ENCODE measurements at regions not wholly inside any gene's neighbourhood (a gene's known extent, or its start where the extent isn't known, plus 50 kb on each side); places are given as distances from the start of the nearest gene placed in this dataset.

GRCh38 chr7:123314886-123315285 lies 115.1 kb upstream of the SLC13A1 start:
- no peak overlapping the region for H3K4me3 ChIP-seq (ENCODE audit: insufficient read depth, low read length)
- no peaks in the 10 kb centered on the region for H3K4me1 ChIP-seq (ENCODE audit: insufficient read depth, low read length)
- no peaks in the 10 kb centered on the region for H3K27me3 ChIP-seq (ENCODE audit: insufficient read depth, low read length)
- H3K27ac ChIP-seq (ENCODE audit: low read depth, low read length): no peak overlapping the region
- TF ChIP-seq CTCF (IDR thresholded peaks at IDR 0.05; ENCODE audit: extremely low read depth, low read depth, low read length): no peak
- H3K79me2 ChIP-seq (ENCODE audit: insufficient read depth, low read length): no peaks in the 10 kb centered on the region
- no peaks in the 10 kb centered on the region for H3K9me3 ChIP-seq (ENCODE audit: low read depth, low read length)
- DNase-seq (ENCODE audit: insufficient read length, low spot score, missing footprints): no peak
- H4K20me1 ChIP-seq (ENCODE audit: insufficient read depth, low read length): no peaks in the 10 kb centered on the region
- no peak overlapping the region for H2AFZ ChIP-seq (ENCODE audit: low read length)
- no peaks in the 10 kb centered on the region for H3K36me3 ChIP-seq (ENCODE audit: insufficient read depth, low read length)
- H3K4me2 ChIP-seq (ENCODE audit: insufficient read depth, low read length): no peak overlapping the region

GRCh38 chr7:123308254-123308951 lies 108.6 kb upstream of the SLC13A1 start:
- no peak overlapping the region for H3K4me2 ChIP-seq (ENCODE audit: insufficient read depth, low read length)
- DNase-seq (ENCODE audit: insufficient read length, low spot score, missing footprints): no peak
- H3K4me3 ChIP-seq (ENCODE audit: insufficient read depth, low read length): no peak overlapping the region
- no peaks in the 10 kb centered on the region for H4K20me1 ChIP-seq (ENCODE audit: insufficient read depth, low read length)
- no peak overlapping the region for H3K27ac ChIP-seq (ENCODE audit: low read depth, low read length)
- H3K79me2 ChIP-seq (ENCODE audit: insufficient read depth, low read length): no peaks in the 10 kb centered on the region
- H3K4me1 ChIP-seq (ENCODE audit: insufficient read depth, low read length): no peaks in the 10 kb centered on the region
- no peaks in the 10 kb centered on the region for H3K27me3 ChIP-seq (ENCODE audit: insufficient read depth, low read length)
- no peaks in the 10 kb centered on the region for H3K9me3 ChIP-seq (ENCODE audit: low read depth, low read length)
- H3K36me3 ChIP-seq (ENCODE audit: insufficient read depth, low read length): no peaks in the 10 kb centered on the region
- no peak for TF ChIP-seq CTCF (IDR thresholded peaks at IDR 0.05; ENCODE audit: extremely low read depth, low read depth, low read length)
- H2AFZ ChIP-seq (ENCODE audit: low read length): no peak overlapping the region

- Histone ChIP-seq H3K4me2 (ENCODE audit: insufficient read depth, low read length) (no peak overlapping the region), H3K27ac (ENCODE audit: low read depth, low read length) (no peak overlapping the region), H4K20me1 (ENCODE audit: insufficient read depth, low read length) (no peaks in the 10 kb centered on the region), H3K79me2 (ENCODE audit: insufficient read depth, low read length) (no peaks in the 10 kb centered on the region), H3K27me3 (ENCODE audit: insufficient read depth, low read length) (no peaks in the 10 kb centered on the region), H2AFZ (ENCODE audit: low read length) (no peak overlapping the region), H3K36me3 (ENCODE audit: insufficient read depth, low read length) (no peaks in the 10 kb centered on the region), H3K9me3 (ENCODE audit: low read depth, low read length) (no peaks in the 10 kb centered on the region), H3K4me3 (ENCODE audit: insufficient read depth, low read length) (no peak overlapping the region), H3K4me1 (ENCODE audit: insufficient read depth, low read length) (no peaks in the 10 kb centered on the region)
- no peak for TF ChIP-seq CTCF (IDR thresholded peaks at IDR 0.05; ENCODE audit: extremely low read depth, low read depth, low read length)
- DNase-seq (ENCODE audit: insufficient read length, low spot score, missing footprints): no peak
Measured at GRCh38 chr7:123305840-123306375, 106.1 kb upstream of the SLC13A1 start.

- Histone ChIP-seq H3K4me3 (ENCODE audit: insufficient read depth, low read length) (no peak overlapping the region), H3K79me2 (ENCODE audit: insufficient read depth, low read length) (no peaks in the 10 kb centered on the region), H3K4me2 (ENCODE audit: insufficient read depth, low read length) (no peak overlapping the region), H3K27ac (ENCODE audit: low read depth, low read length) (no peak overlapping the region), H3K27me3 (ENCODE audit: insufficient read depth, low read length) (no peaks in the 10 kb centered on the region), H4K20me1 (ENCODE audit: insufficient read depth, low read length) (no peaks in the 10 kb centered on the region), H3K36me3 (ENCODE audit: insufficient read depth, low read length) (no peaks in the 10 kb centered on the region), H2AFZ (ENCODE audit: low read length) (no peak overlapping the region), H3K4me1 (ENCODE audit: insufficient read depth, low read length) (no peaks in the 10 kb centered on the region), H3K9me3 (ENCODE audit: low read depth, low read length) (no peaks in the 10 kb centered on the region)
- no peak for TF ChIP-seq CTCF (IDR thresholded peaks at IDR 0.05; ENCODE audit: extremely low read depth, low read depth, low read length)
- DNase-seq (ENCODE audit: insufficient read length, low spot score, missing footprints): no peak
Measured at GRCh38 chr7:123303926-123304325, 104.2 kb upstream of the SLC13A1 start.
